ENCODE measurements at regions not wholly inside any gene's neighbourhood (a gene's known extent, or its start where the extent isn't known, plus 50 kb on each side); places are given as distances from the start of the nearest gene placed in this dataset.
A peak's percentile ranks its signal among the peaks of the same experiment; 100 is the strongest.
"Not testable (repeated sequence)": the region's sequence is repeated elsewhere in the genome, so short reads cannot be mapped to it uniquely, and the experiment has no call there.

- no peak overlapping the region for H3K4me3 Mint-ChIP-seq
- no peaks in the 10 kb centered on the region for H3K27me3 Mint-ChIP-seq (ENCODE audit: low read depth)
- no peaks in the 10 kb centered on the region for H3K36me3 Mint-ChIP-seq (ENCODE audit: low read depth)
These were observed 1394.4 kb downstream of the KHDRBS2 start for GRCh38 chr6:60891606-60892005.

GRCh38 chr6:60877396-60877795 is 1408.6 kb downstream of the KHDRBS2 start:
- H3K4me1 Mint-ChIP-seq: peaks cover 15% of the 10 kb centered on the region
- not testable (repeated sequence) for H3K4me3 Mint-ChIP-seq; DNase-seq (ENCODE audit: low read depth, low spot score); H3K27ac Mint-ChIP-seq (ENCODE audit: unreplicated experiment); H3K9me3 Mint-ChIP-seq; H3K27me3 Mint-ChIP-seq (ENCODE audit: low read depth); H3K36me3 Mint-ChIP-seq (ENCODE audit: low read depth)

More at GRCh38 chr6:60891606-60892005, 1394.4 kb downstream of the KHDRBS2 start:
- DNase-seq (ENCODE audit: low read depth, low spot score): no peak
- Mint-ChIP-seq H3K4me1 (no peaks in the 10 kb centered on the region), H3K9me3 (peaks cover 3% of the 10 kb centered on the region), H3K27ac (ENCODE audit: unreplicated experiment) (no peak overlapping the region)
- no peak for TF ChIP-seq CTCF (conservative IDR thresholded peaks at IDR 0.05)

- not testable (repeated sequence) for H3K27me3 Mint-ChIP-seq (ENCODE audit: low read depth); H3K27ac Mint-ChIP-seq (ENCODE audit: unreplicated experiment); H3K4me3 Mint-ChIP-seq; H3K36me3 Mint-ChIP-seq (ENCODE audit: low read depth); H3K9me3 Mint-ChIP-seq; DNase-seq (ENCODE audit: low read depth, low spot score)
- peaks cover 13% of the 10 kb centered on the region for H3K4me1 Mint-ChIP-seq
These were observed 1415.2 kb downstream of the KHDRBS2 start for GRCh38 chr6:60870779-60871178.

- no peak for DNase-seq (ENCODE audit: low read depth, low spot score)
- Mint-ChIP-seq H3K4me1 (peaks cover 13% of the 10 kb centered on the region), H3K9me3 (no peaks in the 10 kb centered on the region), H3K27ac (ENCODE audit: unreplicated experiment) (no peak overlapping the region), H3K4me3 (no peak overlapping the region), H3K27me3 (ENCODE audit: low read depth) (no peaks in the 10 kb centered on the region), H3K36me3 (ENCODE audit: low read depth) (no peaks in the 10 kb centered on the region)
- no peak for TF ChIP-seq CTCF (conservative IDR thresholded peaks at IDR 0.05)
These were observed 1418.5 kb downstream of the KHDRBS2 start for GRCh38 chr6:60867548-60867947.

GRCh38 chr6:60843175-60843982 is 1442.6 kb downstream of the KHDRBS2 start:
- DNase-seq (ENCODE audit: low read depth, low spot score); H3K27ac Mint-ChIP-seq (ENCODE audit: unreplicated experiment): not testable (repeated sequence)

GRCh38 chr6:60830726-60831125 is 1455.3 kb downstream of the KHDRBS2 start:
- not testable (repeated sequence) for H3K36me3 Mint-ChIP-seq (ENCODE audit: low read depth); H3K27me3 Mint-ChIP-seq (ENCODE audit: low read depth); H3K4me1 Mint-ChIP-seq; H3K27ac Mint-ChIP-seq (ENCODE audit: unreplicated experiment); H3K9me3 Mint-ChIP-seq; DNase-seq (ENCODE audit: low read depth, low spot score); H3K4me3 Mint-ChIP-seq

More at GRCh38 chr6:60843175-60843982, 1442.6 kb downstream of the KHDRBS2 start:
- H3K36me3 Mint-ChIP-seq (ENCODE audit: low read depth); H3K9me3 Mint-ChIP-seq; H3K27me3 Mint-ChIP-seq (ENCODE audit: low read depth); H3K4me3 Mint-ChIP-seq; H3K4me1 Mint-ChIP-seq: not testable (repeated sequence)
- peak; percentile 49 for TF ChIP-seq CTCF (conservative IDR thresholded peaks at IDR 0.05)

- H3K36me3 Mint-ChIP-seq (ENCODE audit: low read depth); H3K27me3 Mint-ChIP-seq (ENCODE audit: low read depth); H3K4me1 Mint-ChIP-seq; DNase-seq (ENCODE audit: low read depth, low spot score); H3K4me3 Mint-ChIP-seq; H3K27ac Mint-ChIP-seq (ENCODE audit: unreplicated experiment); H3K9me3 Mint-ChIP-seq: not testable (repeated sequence)
These were observed 1463.4 kb downstream of the KHDRBS2 start for GRCh38 chr6:60822597-60822996.

- not testable (repeated sequence) for H3K4me1 Mint-ChIP-seq; DNase-seq (ENCODE audit: low read depth, low spot score); H3K27ac Mint-ChIP-seq (ENCODE audit: unreplicated experiment); H3K36me3 Mint-ChIP-seq (ENCODE audit: low read depth); H3K9me3 Mint-ChIP-seq; H3K4me3 Mint-ChIP-seq; H3K27me3 Mint-ChIP-seq (ENCODE audit: low read depth)
These were observed 1468.0 kb downstream of the KHDRBS2 start for GRCh38 chr6:60818072-60818471.

- H3K27ac Mint-ChIP-seq (ENCODE audit: unreplicated experiment); H3K9me3 Mint-ChIP-seq; H3K4me1 Mint-ChIP-seq; H3K4me3 Mint-ChIP-seq; H3K27me3 Mint-ChIP-seq (ENCODE audit: low read depth); H3K36me3 Mint-ChIP-seq (ENCODE audit: low read depth); DNase-seq (ENCODE audit: low read depth, low spot score): not testable (repeated sequence)
These were observed 1471.2 kb downstream of the KHDRBS2 start for GRCh38 chr6:60814784-60815183.

- H3K27me3 Mint-ChIP-seq (ENCODE audit: low read depth); H3K36me3 Mint-ChIP-seq (ENCODE audit: low read depth); H3K4me3 Mint-ChIP-seq; H3K27ac Mint-ChIP-seq (ENCODE audit: unreplicated experiment); H3K9me3 Mint-ChIP-seq; H3K4me1 Mint-ChIP-seq; DNase-seq (ENCODE audit: low read depth, low spot score): not testable (repeated sequence)
These were observed 1472.0 kb downstream of the KHDRBS2 start for GRCh38 chr6:60813897-60814596.

Measured in neural crest cell (in vitro differentiated cells).